Fibroblast of lung (primary cell): ENCODE measurements at regions not wholly inside any gene's neighbourhood (a gene's known extent, or its start where the extent isn't known, plus 50 kb on each side); places are given as distances from the start of the nearest gene placed in this dataset.

Experiments
- DNase-seq, 2 donors: peaks; one replicate each; pipeline versions ENCODE4 v3.0.0 to v3.0.0-alpha.2; 2010; ENCODE audit warnings: low read depth in 2 of 2
- H2AFZ ChIP-seq: 2 replicates; pipeline ENCODE4 v1.5.1; 2012; ENCODE audit warnings: low read length, control low read depth, inconsistent platforms
- H3K27ac ChIP-seq: 2 replicates; pipeline ENCODE4 v1.5.1; 2011; ENCODE audit warnings: low read length, control low read depth; ENCODE audit not compliant: insufficient read depth
- H3K27me3 ChIP-seq: 2 replicates; pipeline ENCODE4 v1.5.1; 2011; ENCODE audit warnings: mild to moderate bottlenecking, low read length; ENCODE audit not compliant: control insufficient read depth, insufficient read depth
- H3K36me3 ChIP-seq: 2 replicates; pipeline ENCODE4 v1.5.1; 2011; ENCODE audit warnings: low read length; ENCODE audit not compliant: control insufficient read depth, insufficient read depth
- H3K4me1 ChIP-seq: 2 replicates; pipeline ENCODE4 v1.5.1; 2011; ENCODE audit warnings: low read length; ENCODE audit not compliant: control insufficient read depth, insufficient read depth; ENCODE audit errors: extremely low read depth
- H3K4me2 ChIP-seq: 2 replicates; pipeline ENCODE4 v1.5.1; 2011; ENCODE audit warnings: low read length, control low read depth; ENCODE audit not compliant: insufficient read depth; ENCODE audit errors: extremely low read depth
- H3K4me3 ChIP-seq, 4 experiments: fragments of 200-600 bp in 1 of 4; sonication (generic) in 1 of 4; replicated peaks in 1 of 4; 2 replicates each; pipeline ENCODE4 v1.5.1; 2011 to 2016; ENCODE audit warnings: low read length in 4 of 4, low read depth in 3 of 4, mild to moderate bottlenecking in 3 of 4, control low read depth in 2 of 4, inconsistent platforms in 1 of 4, mixed read lengths in 1 of 4; ENCODE audit not compliant: insufficient read depth in 1 of 4; ENCODE audit errors: control extremely low read depth in 1 of 4
- H3K79me2 ChIP-seq: 2 replicates; pipeline ENCODE4 v1.5.1; 2012; ENCODE audit warnings: mild to moderate bottlenecking, low read length, inconsistent platforms; ENCODE audit not compliant: control insufficient read depth, insufficient read depth
- H3K9ac ChIP-seq: 2 replicates; pipeline ENCODE4 v1.5.1; 2011; ENCODE audit warnings: mild to moderate bottlenecking, low read length, control low read depth; ENCODE audit not compliant: insufficient read depth
- H3K9me3 ChIP-seq: 2 replicates; pipeline ENCODE4 v1.5.1; 2012; ENCODE audit warnings: low read depth, low read length; ENCODE audit not compliant: control insufficient read depth, insufficient read depth
- H4K20me1 ChIP-seq: 2 replicates; pipeline ENCODE4 v1.5.1; 2011; ENCODE audit warnings: low read length; ENCODE audit not compliant: control insufficient read depth, insufficient read depth; ENCODE audit errors: extremely low read depth
- CTCF ChIP-seq, 2 donors: IDR thresholded peaks in 1 of 2; conservative IDR thresholded peaks in 1 of 2; 1 replicate in 1 of 2; 2 replicates in 1 of 2; pipeline ENCODE4 v1.5.1; 2011 to 2012; ENCODE audit warnings: low read length in 2 of 2, control low read depth in 1 of 2, inconsistent platforms in 1 of 2, low read depth in 1 of 2, mild to moderate bottlenecking in 1 of 2
- EZH2 ChIP-seq: IDR thresholded peaks from 2 replicates; pipeline ENCODE4 v1.5.1; 2012; ENCODE audit warnings: low read length, control low read depth, mild to moderate bottlenecking; ENCODE audit errors: missing control alignments

- no peaks in the 10 kb centered on the region for H4K20me1 ChIP-seq
- H3K4me2 ChIP-seq = no peak overlapping the region
- H3K79me2 ChIP-seq = no peaks in the 10 kb centered on the region
- no peaks in the 10 kb centered on the region for H3K36me3 ChIP-seq
- no peak overlapping the region for H3K4me3 ChIP-seq
- no peaks in the 10 kb centered on the region for H3K27me3 ChIP-seq
- H3K9ac ChIP-seq = no peak overlapping the region
- no peak overlapping the region for H2AFZ ChIP-seq
- no peaks in the 10 kb centered on the region for H3K4me1 ChIP-seq
- DNase-seq = no peak
- TF ChIP-seq CTCF (conservative IDR thresholded peaks at IDR 0.05 in 1 of 2, IDR thresholded peaks at IDR 0.05 in 1 of 2; ENCODE audit: low read depth in 1 of 2, low read length in 2 of 2) (no peak), EZH2 (no peak)
- no peaks in the 10 kb centered on the region for H3K9me3 ChIP-seq
- no peak overlapping the region for H3K27ac ChIP-seq
Measured at GRCh38 chr14:28483506-28483905, 283.1 kb upstream of the FOXG1 start.

- TF ChIP-seq EZH2 (no peak), CTCF (conservative IDR thresholded peaks at IDR 0.05 in 1 of 2, IDR thresholded peaks at IDR 0.05 in 1 of 2; ENCODE audit: low read depth in 1 of 2, low read length in 2 of 2) (no peak)
Measured at GRCh38 chr14:28488684-28489083, 277.9 kb upstream of the FOXG1 start.

GRCh38 chr14:28493516-28493915 lies 273.1 kb upstream of the FOXG1 start:
- H3K27me3 ChIP-seq = no peaks in the 10 kb centered on the region
- H3K4me3 ChIP-seq = no peak overlapping the region
- H3K9me3 ChIP-seq = no peaks in the 10 kb centered on the region
- no peaks in the 10 kb centered on the region for H3K36me3 ChIP-seq
- TF ChIP-seq EZH2 (no peak), CTCF (conservative IDR thresholded peaks at IDR 0.05 in 1 of 2, IDR thresholded peaks at IDR 0.05 in 1 of 2; ENCODE audit: low read depth in 1 of 2, low read length in 2 of 2) (no peak)
- no peak overlapping the region for H3K4me2 ChIP-seq
- H3K27ac ChIP-seq = no peak overlapping the region
- H3K4me1 ChIP-seq = no peaks in the 10 kb centered on the region
- DNase-seq = peak in 1 of 2 donors; percentile 5
- no peaks in the 10 kb centered on the region for H4K20me1 ChIP-seq
- H3K9ac ChIP-seq = no peak overlapping the region
- H2AFZ ChIP-seq = no peak overlapping the region
- no peaks in the 10 kb centered on the region for H3K79me2 ChIP-seq

More at GRCh38 chr14:28488684-28489083, 277.9 kb upstream of the FOXG1 start:
- H4K20me1 ChIP-seq = no peaks in the 10 kb centered on the region
- H3K9ac ChIP-seq = no peak overlapping the region
- H3K9me3 ChIP-seq = no peaks in the 10 kb centered on the region
- no peaks in the 10 kb centered on the region for H3K79me2 ChIP-seq
- no peak overlapping the region for H3K4me2 ChIP-seq
- H2AFZ ChIP-seq = no peak overlapping the region
- no peaks in the 10 kb centered on the region for H3K36me3 ChIP-seq
- no peak overlapping the region for H3K4me3 ChIP-seq
- no peaks in the 10 kb centered on the region for H3K4me1 ChIP-seq
- no peak for DNase-seq
- H3K27me3 ChIP-seq = no peaks in the 10 kb centered on the region
- H3K27ac ChIP-seq = no peak overlapping the region
